GM18526 (cell line): ENCODE measurements at regions not wholly inside any gene's neighbourhood (a gene's known extent, or its start where the extent isn't known, plus 50 kb on each side); places are given as distances from the start of the nearest gene placed in this dataset.

Experiments used
- POLR2A ChIP-seq: IDR thresholded peaks from 3 replicates; pipeline ENCODE4 v1.6.1; 2011; ENCODE audit not compliant: insufficient read length; ENCODE audit errors: extremely low read depth

GRCh38 chr20:53685070-53685595 lies 91.5 kb upstream of the ZNF217 start:
- TF ChIP-seq POLR2A: no peak

- no peak for TF ChIP-seq POLR2A
These were observed 89.9 kb upstream of the ZNF217 start for GRCh38 chr20:53683506-53683905.

- no peak for TF ChIP-seq POLR2A
These were observed 87.9 kb upstream of the ZNF217 start for GRCh38 chr20:53681352-53682212.

- TF ChIP-seq POLR2A: no peak
These were observed 86.1 kb upstream of the ZNF217 start for GRCh38 chr20:53679597-53680309.

- TF ChIP-seq POLR2A: no peak
These were observed 85.5 kb upstream of the ZNF217 start for GRCh38 chr20:53678990-53679596.

- no peak for TF ChIP-seq POLR2A
These were observed 84.8 kb upstream of the ZNF217 start for GRCh38 chr20:53678315-53678989.

GRCh38 chr20:53677447-53678314 lies 84.0 kb upstream of the ZNF217 start:
- no peak for TF ChIP-seq POLR2A

GRCh38 chr20:53676987-53677386 lies 83.3 kb upstream of the ZNF217 start:
- no peak for TF ChIP-seq POLR2A

- TF ChIP-seq POLR2A: no peak
These were observed 82.8 kb upstream of the ZNF217 start for GRCh38 chr20:53676519-53676822.

GRCh38 chr20:53672484-53673129 lies 79.0 kb upstream of the ZNF217 start:
- no peak for TF ChIP-seq POLR2A

GRCh38 chr20:53671370-53671769 lies 77.7 kb upstream of the ZNF217 start:
- TF ChIP-seq POLR2A: no peak

- TF ChIP-seq POLR2A: no peak
These were observed 75.4 kb upstream of the ZNF217 start for GRCh38 chr20:53668992-53669391.

- TF ChIP-seq POLR2A: no peak
These were observed 72.5 kb upstream of the ZNF217 start for GRCh38 chr20:53666144-53666543.

- TF ChIP-seq POLR2A: no peak
These were observed 70.5 kb upstream of the ZNF217 start for GRCh38 chr20:53664121-53664520.
